ENCODE measurements at regions not wholly inside any gene's neighbourhood (a gene's known extent, or its start where the extent isn't known, plus 50 kb on each side); places are given as distances from the start of the nearest gene placed in this dataset.

GRCh38 chr20:50391444-50392137 is 118.6 kb upstream of the PTPN1 start:
- TF ChIP-seq CTCF (IDR thresholded peaks at IDR 0.05; ENCODE audit: insufficient read depth, low read length, poor library complexity, severe bottlenecking), result no peak
- Histone ChIP-seq H3K27me3 (replicated peaks; ENCODE audit: control insufficient read depth, insufficient read depth, low read length) (no peaks in the 10 kb centered on the region), H3K4me3 (replicated peaks; ENCODE audit: low read depth, low read length) (no peak overlapping the region), H3K36me3 (ENCODE audit: control insufficient read depth, insufficient read depth, low read length) (no peaks in the 10 kb centered on the region)
- DNase-seq (ENCODE audit: extremely low read depth, insufficient read length), result no peak

- DNase-seq (ENCODE audit: extremely low read depth, insufficient read length), result no peak
- TF ChIP-seq CTCF (IDR thresholded peaks at IDR 0.05; ENCODE audit: insufficient read depth, low read length, poor library complexity, severe bottlenecking), result no peak
- H3K27me3 ChIP-seq (replicated peaks; ENCODE audit: control insufficient read depth, insufficient read depth, low read length), result no peaks in the 10 kb centered on the region
- no peak overlapping the region for H3K4me3 ChIP-seq (replicated peaks; ENCODE audit: low read depth, low read length)
- no peaks in the 10 kb centered on the region for H3K36me3 ChIP-seq (ENCODE audit: control insufficient read depth, insufficient read depth, low read length)
Measured at GRCh38 chr20:50392138-50392866, 117.9 kb upstream of the PTPN1 start.

GRCh38 chr20:50393242-50393641 is 116.9 kb upstream of the PTPN1 start:
- H3K27me3 ChIP-seq (replicated peaks; ENCODE audit: control insufficient read depth, insufficient read depth, low read length), result no peaks in the 10 kb centered on the region
- no peak overlapping the region for H3K4me3 ChIP-seq (replicated peaks; ENCODE audit: low read depth, low read length)
- no peak for DNase-seq (ENCODE audit: extremely low read depth, insufficient read length)
- TF ChIP-seq CTCF (IDR thresholded peaks at IDR 0.05; ENCODE audit: insufficient read depth, low read length, poor library complexity, severe bottlenecking), result no peak
- H3K36me3 ChIP-seq (ENCODE audit: control insufficient read depth, insufficient read depth, low read length), result no peaks in the 10 kb centered on the region

- no peak for TF ChIP-seq CTCF (IDR thresholded peaks at IDR 0.05; ENCODE audit: insufficient read depth, low read length, poor library complexity, severe bottlenecking)
- H3K27me3 ChIP-seq (replicated peaks; ENCODE audit: control insufficient read depth, insufficient read depth, low read length), result no peaks in the 10 kb centered on the region
- H3K36me3 ChIP-seq (ENCODE audit: control insufficient read depth, insufficient read depth, low read length), result no peaks in the 10 kb centered on the region
- DNase-seq (ENCODE audit: extremely low read depth, insufficient read length), result no peak
- H3K4me3 ChIP-seq (replicated peaks; ENCODE audit: low read depth, low read length), result no peak overlapping the region
Measured at GRCh38 chr20:50393990-50394561, 116.1 kb upstream of the PTPN1 start.

- DNase-seq (ENCODE audit: extremely low read depth, insufficient read length), result no peak
- no peak overlapping the region for H3K4me3 ChIP-seq (replicated peaks; ENCODE audit: low read depth, low read length)
- no peaks in the 10 kb centered on the region for H3K36me3 ChIP-seq (ENCODE audit: control insufficient read depth, insufficient read depth, low read length)
- no peak for TF ChIP-seq CTCF (IDR thresholded peaks at IDR 0.05; ENCODE audit: insufficient read depth, low read length, poor library complexity, severe bottlenecking)
- H3K27me3 ChIP-seq (replicated peaks; ENCODE audit: control insufficient read depth, insufficient read depth, low read length), result no peaks in the 10 kb centered on the region
Measured at GRCh38 chr20:50394569-50394968, 115.6 kb upstream of the PTPN1 start.
